HG02973 (cell line): ENCODE measurements at regions not wholly inside any gene's neighbourhood (a gene's known extent, or its start where the extent isn't known, plus 50 kb on each side); places are given as distances from the start of the nearest gene placed in this dataset.

Source experiments
- ATAC-seq: cut with Tn5 transposase; IDR thresholded peaks from one replicate; pipeline ENCODE4 v1.9.1; 2021; ENCODE audit warnings: moderate library complexity; ENCODE audit not compliant: unreplicated experiment

- ATAC-seq = no peak
Observed at GRCh38 chr6:15960740-15961634, 167.9 kb upstream of the MYLIP start.

GRCh38 chr6:15957655-15958169 is 171.2 kb upstream of the MYLIP start:
- ATAC-seq = no peak

GRCh38 chr6:15956205-15957106 is 172.4 kb upstream of the MYLIP start:
- ATAC-seq = no peak

- ATAC-seq = no peak
Observed at GRCh38 chr6:15955484-15955883, 173.4 kb upstream of the MYLIP start.

GRCh38 chr6:15953152-15953880 is 175.6 kb upstream of the MYLIP start:
- no peak for ATAC-seq

GRCh38 chr6:15952231-15953151 is 176.4 kb upstream of the MYLIP start:
- no peak for ATAC-seq

- no peak for ATAC-seq
Observed at GRCh38 chr6:15950962-15951569, 177.8 kb upstream of the MYLIP start.

- ATAC-seq = no peak
Observed at GRCh38 chr6:15949982-15950381, 178.9 kb upstream of the MYLIP start.

GRCh38 chr6:15948930-15949900 is 179.7 kb upstream of the MYLIP start:
- no peak for ATAC-seq

- no peak for ATAC-seq
Observed at GRCh38 chr6:15947923-15948322, 181.0 kb upstream of the MYLIP start.

- no peak for ATAC-seq
Observed at GRCh38 chr6:15947436-15947835, 181.4 kb upstream of the MYLIP start.

GRCh38 chr6:15946701-15947385 is 182.0 kb upstream of the MYLIP start:
- no peak for ATAC-seq

GRCh38 chr6:15945593-15946159 is 183.2 kb upstream of the MYLIP start:
- no peak for ATAC-seq

GRCh38 chr6:15943423-15943822 is 185.5 kb upstream of the MYLIP start:
- no peak for ATAC-seq

GRCh38 chr6:15941168-15941567 is 187.7 kb upstream of the MYLIP start:
- ATAC-seq = no peak

- ATAC-seq = no peak
Observed at GRCh38 chr6:15938107-15938506, 190.8 kb upstream of the MYLIP start.

- no peak for ATAC-seq
Observed at GRCh38 chr6:15937602-15938001, 191.3 kb upstream of the MYLIP start.
